Thymus (tissue), 11 donors: ENCODE measurements at regions not wholly inside any gene's neighbourhood (a gene's known extent, or its start where the extent isn't known, plus 50 kb on each side); places are given as distances from the start of the nearest gene placed in this dataset.

Source experiments
- DNase-seq, 9 donors: peaks; one replicate each; pipeline ENCODE4 v3.0.0-alpha.2; 2013; ENCODE audit warnings: low spot score in 9 of 9, low read depth in 6 of 9, missing footprints in 1 of 9
- H3K27ac ChIP-seq, 2 donors: one replicate each; pipeline ENCODE4 v1.5.1; 2013; ENCODE audit warnings: control low read depth in 1 of 2, low read depth in 1 of 2, low read length in 1 of 2, mild to moderate bottlenecking in 1 of 2, moderate library complexity in 1 of 2
- H3K27me3 ChIP-seq, 2 donors: one replicate each; pipeline ENCODE4 v1.5.1; 2013; ENCODE audit warnings: low read length in 1 of 2; ENCODE audit not compliant: control insufficient read depth in 2 of 2, insufficient read depth in 1 of 2
- H3K36me3 ChIP-seq, 2 donors: one replicate each; pipeline ENCODE4 v1.5.1; 2013; ENCODE audit warnings: low read length in 1 of 2, mild to moderate bottlenecking in 1 of 2, moderate library complexity in 1 of 2; ENCODE audit not compliant: control insufficient read depth in 2 of 2, insufficient read depth in 2 of 2
- H3K4me1 ChIP-seq, 2 donors: one replicate each; pipeline ENCODE4 v1.5.1; 2013; ENCODE audit warnings: low read length in 2 of 2; ENCODE audit not compliant: control insufficient read depth in 2 of 2, insufficient read depth in 2 of 2
- H3K4me3 ChIP-seq, 2 donors: one replicate each; pipeline ENCODE4 v1.5.1; 2013; ENCODE audit warnings: low read length in 2 of 2, control low read depth in 1 of 2, mild to moderate bottlenecking in 1 of 2
- H3K9me3 ChIP-seq, 2 donors: one replicate each; pipeline ENCODE4 v1.5.1; 2013; ENCODE audit warnings: low read length in 1 of 2, mild to moderate bottlenecking in 1 of 2; ENCODE audit not compliant: control insufficient read depth in 2 of 2, insufficient read depth in 1 of 2
- WGBS: extraction: QIAGEN DNeasy Blood & Tissue Kit; methylation state at CpG from one replicate; pipeline ENCODE4 v1.1.7; 2013; 5-methylcytosine and 5-hydroxymethylcytosine counted together
- donor health status: healthy.

DNA sequence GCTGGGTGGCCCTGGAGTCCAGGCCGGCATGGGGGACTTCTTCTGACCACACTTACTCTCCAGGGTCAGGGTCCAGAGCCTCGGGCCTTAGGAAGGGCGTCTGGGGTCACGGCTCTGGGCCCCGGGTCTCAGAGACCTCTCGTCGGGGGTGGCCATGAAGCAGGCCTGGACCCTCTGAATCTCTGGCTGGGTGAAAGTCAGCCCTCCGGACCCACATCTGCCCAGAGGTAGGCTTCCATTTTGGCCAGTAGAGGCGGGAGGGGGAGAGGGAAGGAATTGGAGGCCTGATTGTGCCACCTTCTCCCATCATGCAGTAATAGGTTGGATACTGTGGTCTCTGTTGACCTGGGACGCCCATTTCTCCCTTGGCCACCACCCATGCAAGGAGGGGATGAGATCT lies 125.3 kb upstream of the GPC1 start:
- Histone ChIP-seq H3K4me3 (no peak overlapping the region), H3K9me3 (no peaks in the 10 kb centered on the region), H3K4me1 (no peaks in the 10 kb centered on the region), H3K27me3 (no peaks in the 10 kb centered on the region), H3K36me3 (no peaks in the 10 kb centered on the region), H3K27ac (no peak overlapping the region)
- WGBS = 95% methylated on average over 10 of the region's 10 CpGs
- no peak for DNase-seq

DNA sequence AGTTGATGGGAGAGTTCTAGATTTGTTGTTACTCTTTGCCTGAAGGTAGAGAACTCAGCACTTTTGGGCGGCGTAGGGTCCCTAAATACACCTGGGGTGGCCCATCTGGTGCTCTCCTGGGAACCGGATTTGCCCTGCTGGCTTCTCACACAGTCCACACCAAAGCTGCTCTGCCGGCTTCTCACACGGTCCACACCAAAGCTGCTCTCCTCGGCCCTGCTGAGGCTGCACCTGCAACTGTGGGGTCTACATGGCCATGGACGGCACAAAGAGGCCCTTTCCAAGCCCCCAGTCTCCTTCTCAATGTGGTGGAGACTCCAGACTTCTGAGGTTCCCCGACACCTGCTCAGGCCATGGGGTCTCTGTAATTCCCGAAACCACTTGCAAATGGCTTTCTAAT lies 124.8 kb upstream of the GPC1 start:
- WGBS = 95% methylated on average over 9 of the region's 9 CpGs
- Histone ChIP-seq H3K4me3 (no peak overlapping the region), H3K27me3 (no peaks in the 10 kb centered on the region), H3K4me1 (no peaks in the 10 kb centered on the region), H3K27ac (no peak overlapping the region), H3K36me3 (no peaks in the 10 kb centered on the region), H3K9me3 (no peaks in the 10 kb centered on the region)
- DNase-seq = no peak

- no peak overlapping the region for H3K27ac ChIP-seq
- H3K4me1 ChIP-seq = no peaks in the 10 kb centered on the region
- DNase-seq = no peak
- H3K4me3 ChIP-seq = no peak overlapping the region
- H3K27me3 ChIP-seq = no peaks in the 10 kb centered on the region
- H3K9me3 ChIP-seq = no peaks in the 10 kb centered on the region
- WGBS = 91% methylated on average over 6 of the region's 6 CpGs
- no peaks in the 10 kb centered on the region for H3K36me3 ChIP-seq
Measured at GRCh38 chr2:240311821-240312220, 123.6 kb upstream of the GPC1 start.

DNA sequence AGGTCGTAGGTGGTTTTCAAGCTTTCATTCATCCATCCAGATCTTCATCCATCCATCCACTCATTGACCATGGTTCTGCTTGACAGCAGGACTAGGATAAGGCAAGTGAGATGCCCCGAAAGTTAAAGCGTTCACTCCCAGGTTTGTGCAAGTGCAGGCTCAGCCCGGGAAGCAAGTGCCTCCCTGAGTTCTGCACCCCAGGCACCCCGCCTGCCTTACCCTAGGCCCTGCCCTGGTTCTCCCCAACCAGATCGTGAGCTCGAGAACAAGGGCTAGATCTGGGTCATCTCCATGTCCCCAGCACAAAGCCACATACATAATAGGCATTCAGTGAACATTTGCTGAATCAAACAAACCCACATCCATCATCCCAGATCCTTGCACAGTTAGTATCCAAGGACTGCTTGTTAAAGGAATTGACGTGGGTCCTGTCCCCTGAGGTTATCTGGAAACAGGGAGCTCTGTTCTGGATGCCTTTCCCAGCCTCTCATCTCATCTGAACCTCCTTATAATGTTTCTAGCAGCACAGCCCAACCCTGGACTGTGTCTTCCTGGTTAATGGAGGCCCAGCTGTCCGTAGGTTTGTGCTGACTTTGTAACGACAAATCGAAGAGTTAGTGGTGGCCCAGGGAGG lies 116.1 kb upstream of the GPC1 start:
- no peak for DNase-seq
- WGBS = 89% methylated on average over 11 of the region's 11 CpGs
- H3K36me3 ChIP-seq = no peaks in the 10 kb centered on the region
- no peaks in the 10 kb centered on the region for H3K9me3 ChIP-seq
- H3K27ac ChIP-seq = no peak overlapping the region
- no peaks in the 10 kb centered on the region for H3K27me3 ChIP-seq
- no peaks in the 10 kb centered on the region for H3K4me1 ChIP-seq
- no peak overlapping the region for H3K4me3 ChIP-seq

DNA sequence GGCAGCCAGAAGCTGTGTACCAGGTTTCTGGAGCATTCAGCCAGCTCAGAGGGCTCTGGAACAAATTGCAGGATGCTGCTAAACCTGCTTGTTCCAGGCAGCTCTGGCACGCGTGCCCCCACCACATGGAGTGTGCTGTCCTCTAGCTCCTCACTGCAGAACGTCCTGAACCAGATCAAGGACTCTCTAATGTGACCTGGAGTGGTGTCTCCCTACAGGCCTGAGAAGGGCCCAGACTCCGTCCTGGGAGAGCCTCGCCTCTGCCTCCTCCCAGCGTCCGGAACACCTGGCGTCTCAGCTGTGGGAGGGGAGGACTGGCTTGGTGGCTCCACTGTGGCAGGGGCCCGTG lies 115.6 kb upstream of the GPC1 start:
- H3K9me3 ChIP-seq = no peaks in the 10 kb centered on the region
- no peaks in the 10 kb centered on the region for H3K36me3 ChIP-seq
- 88% methylated on average over 9 of the region's 9 CpGs for WGBS
- H3K4me3 ChIP-seq = no peak overlapping the region
- H3K4me1 ChIP-seq = no peaks in the 10 kb centered on the region
- no peaks in the 10 kb centered on the region for H3K27me3 ChIP-seq
- no peak overlapping the region for H3K27ac ChIP-seq
- DNase-seq = no peak

DNA sequence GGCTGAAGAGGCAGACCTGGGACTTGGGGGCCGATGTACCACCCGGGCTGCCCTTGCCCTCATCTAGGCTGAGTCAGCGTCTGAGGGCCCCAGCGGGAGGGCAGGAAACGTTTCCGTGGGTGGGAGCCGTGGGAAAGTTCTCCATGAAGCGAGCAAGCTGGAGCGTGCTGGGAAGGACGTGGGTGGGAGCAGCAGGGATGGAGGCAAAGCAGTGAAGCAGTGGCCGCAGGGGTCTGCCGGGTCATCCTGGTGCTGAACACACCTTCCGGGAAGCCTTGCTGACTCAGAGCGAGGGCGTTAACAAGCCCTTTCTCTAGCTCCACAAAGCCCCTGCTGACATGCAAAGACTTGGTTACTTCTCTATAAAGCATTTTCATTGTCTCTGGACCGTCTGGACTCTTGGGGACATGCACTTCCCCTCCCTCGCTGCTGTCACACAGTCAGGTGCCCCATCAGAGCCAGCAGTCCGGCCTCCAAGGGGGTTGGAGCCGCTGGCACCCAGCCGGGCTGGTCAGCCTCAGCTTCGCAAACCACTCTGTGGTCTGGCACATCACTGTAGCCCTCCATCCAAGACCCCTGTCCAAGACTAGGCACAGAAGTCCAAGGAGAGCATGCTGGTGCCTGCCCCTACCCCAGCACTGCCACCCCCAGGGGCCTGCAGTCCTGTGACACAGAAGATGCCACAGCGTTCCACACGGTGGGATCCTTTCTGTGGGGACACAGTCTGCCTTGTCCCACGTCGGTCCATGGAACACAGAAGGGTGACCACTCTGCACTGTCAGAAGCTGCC lies 115.1 kb upstream of the GPC1 start:
- H3K36me3 ChIP-seq = no peaks in the 10 kb centered on the region
- 61% methylated on average over 25 of the region's 25 CpGs for WGBS
- no peaks in the 10 kb centered on the region for H3K4me1 ChIP-seq
- DNase-seq = no peak
- H3K27me3 ChIP-seq = no peaks in the 10 kb centered on the region
- no peak overlapping the region for H3K27ac ChIP-seq
- H3K9me3 ChIP-seq = no peaks in the 10 kb centered on the region
- no peak overlapping the region for H3K4me3 ChIP-seq

GRCh38 chr2:240322231-240322955 lies 113.1 kb upstream of the GPC1 start:
- Histone ChIP-seq H3K27me3 (no peaks in the 10 kb centered on the region), H3K36me3 (no peaks in the 10 kb centered on the region), H3K9me3 (no peaks in the 10 kb centered on the region), H3K4me1 (no peaks in the 10 kb centered on the region), H3K27ac (no peak overlapping the region), H3K4me3 (no peak overlapping the region)
- no peak for DNase-seq
- 91% methylated on average over 29 of the region's 29 CpGs for WGBS

- H3K9me3 ChIP-seq = no peaks in the 10 kb centered on the region
- DNase-seq = no peak
- 88% methylated on average over 25 of the region's 25 CpGs for WGBS
- no peak overlapping the region for H3K4me3 ChIP-seq
- no peak overlapping the region for H3K27ac ChIP-seq
- H3K27me3 ChIP-seq = no peaks in the 10 kb centered on the region
- H3K36me3 ChIP-seq = no peaks in the 10 kb centered on the region
- H3K4me1 ChIP-seq = no peaks in the 10 kb centered on the region
Measured at GRCh38 chr2:240322991-240323390, 112.5 kb upstream of the GPC1 start.

- H3K4me3 ChIP-seq = no peak overlapping the region
- no peaks in the 10 kb centered on the region for H3K9me3 ChIP-seq
- no peaks in the 10 kb centered on the region for H3K4me1 ChIP-seq
- DNase-seq = no peak
- no peaks in the 10 kb centered on the region for H3K27me3 ChIP-seq
- no peak overlapping the region for H3K27ac ChIP-seq
- 91% methylated on average over 28 of the region's 28 CpGs for WGBS
- no peaks in the 10 kb centered on the region for H3K36me3 ChIP-seq
Measured at GRCh38 chr2:240323601-240324291, 111.7 kb upstream of the GPC1 start.
